AG04449 (cell line): ENCODE measurements at regions not wholly inside any gene's neighbourhood (a gene's known extent, or its start where the extent isn't known, plus 50 kb on each side); places are given as distances from the start of the nearest gene placed in this dataset.
"Not testable (repeated sequence)": the region's sequence is repeated elsewhere in the genome, so short reads cannot be mapped to it uniquely, and the experiment has no call there.

Experiments
- CTCF ChIA-PET: fragments of 350-600 bp; formaldehyde crosslinking; extraction: SDS; loops from one replicate; lab custom pipeline; 2021; ENCODE audit warnings: antibody characterized with exemption; lab: Yijun Ruan, JAX
- POLR2A ChIA-PET: fragments of 400-600, 350-600 bp; formaldehyde crosslinking; extraction: SDS; loops from one replicate; lab custom pipeline; 2020; ENCODE audit warnings: antibody characterized with exemption, inconsistent platforms; lab: Yijun Ruan, JAX
- DNase-seq: peaks from one replicate; pipeline ENCODE4 v3.0.0-alpha.2; 2010; ENCODE audit warnings: low read depth, low spot score
- H3K4me3 ChIP-seq: 2 replicates; pipeline ENCODE4 v1.5.1; 2011; ENCODE audit warnings: low read depth, mild to moderate bottlenecking, control low read depth, low read length
- CTCF ChIP-seq: IDR thresholded peaks from one replicate; pipeline ENCODE4 v1.5.1; 2011; ENCODE audit warnings: mild to moderate bottlenecking, moderate library complexity, low read length, control low read depth, inconsistent platforms; ENCODE audit not compliant: insufficient read depth; ENCODE audit errors: missing control alignments

GRCh38 chr2:146709004-146709403, 1135.8 kb upstream of the ACVR2A start:
- no peak for DNase-seq
- TF ChIP-seq CTCF = no peak
- CTCF ChIA-PET = no interaction called here
- H3K4me3 ChIP-seq = no peak overlapping the region
- POLR2A ChIA-PET = no interaction called here

GRCh38 chr2:146701183-146701582, 1143.6 kb upstream of the ACVR2A start:
- no peak overlapping the region for H3K4me3 ChIP-seq
- ChIA-PET CTCF (no interaction called here), POLR2A (no interaction called here)
- no peak for DNase-seq
- no peak for TF ChIP-seq CTCF

- DNase-seq = no peak
- no peak overlapping the region for H3K4me3 ChIP-seq
- TF ChIP-seq CTCF = no peak
- CTCF ChIA-PET = no interaction called here
- POLR2A ChIA-PET = no interaction called here
Observed at GRCh38 chr2:146697307-146697706, 1147.5 kb upstream of the ACVR2A start.

GRCh38 chr2:146696787-146697186, 1148.0 kb upstream of the ACVR2A start:
- POLR2A ChIA-PET, H3K4me3 ChIP-seq, DNase-seq, CTCF ChIA-PET: not testable (repeated sequence)

- POLR2A ChIA-PET = no interaction called here
- H3K4me3 ChIP-seq = no peak overlapping the region
- no peak for TF ChIP-seq CTCF
- CTCF ChIA-PET = no interaction called here
- no peak for DNase-seq
Observed at GRCh38 chr2:146681991-146682390, 1162.8 kb upstream of the ACVR2A start.

GRCh38 chr2:146678516-146678915, 1166.3 kb upstream of the ACVR2A start:
- POLR2A ChIA-PET = no interaction called here
- DNase-seq = no peak
- no peak overlapping the region for H3K4me3 ChIP-seq
- no peak for TF ChIP-seq CTCF
- CTCF ChIA-PET = no interaction called here

GRCh38 chr2:146677280-146677679, 1167.5 kb upstream of the ACVR2A start:
- ChIA-PET POLR2A (no interaction called here), CTCF (no interaction called here)
- TF ChIP-seq CTCF = no peak
- H3K4me3 ChIP-seq = no peak overlapping the region
- DNase-seq = no peak
